ENCODE measurements at regions not wholly inside any gene's neighbourhood (a gene's known extent, or its start where the extent isn't known, plus 50 kb on each side); places are given as distances from the start of the nearest gene placed in this dataset.

DNA sequence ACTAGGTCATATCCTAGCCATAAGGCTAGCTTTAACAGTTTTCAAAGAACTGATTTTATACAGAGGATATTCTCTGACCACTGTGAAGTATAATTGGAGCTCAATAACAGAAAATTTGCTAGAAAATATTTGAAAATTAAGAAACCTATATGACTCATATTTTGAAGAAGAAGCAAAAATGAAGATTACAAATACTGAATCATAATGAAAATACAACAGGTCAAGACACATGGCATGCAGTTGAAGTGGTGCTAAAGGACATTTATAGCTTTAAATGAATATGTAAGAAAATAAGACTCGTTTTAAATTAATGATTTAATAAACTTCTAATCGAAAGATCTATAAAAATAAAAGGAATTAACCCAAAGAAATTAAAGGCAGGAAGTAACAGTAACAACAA is 1234.6 kb downstream of the SLC16A7 start:
- no peak overlapping the region for H3K27ac ChIP-seq (ENCODE audit: low read depth, low read length)

DNA sequence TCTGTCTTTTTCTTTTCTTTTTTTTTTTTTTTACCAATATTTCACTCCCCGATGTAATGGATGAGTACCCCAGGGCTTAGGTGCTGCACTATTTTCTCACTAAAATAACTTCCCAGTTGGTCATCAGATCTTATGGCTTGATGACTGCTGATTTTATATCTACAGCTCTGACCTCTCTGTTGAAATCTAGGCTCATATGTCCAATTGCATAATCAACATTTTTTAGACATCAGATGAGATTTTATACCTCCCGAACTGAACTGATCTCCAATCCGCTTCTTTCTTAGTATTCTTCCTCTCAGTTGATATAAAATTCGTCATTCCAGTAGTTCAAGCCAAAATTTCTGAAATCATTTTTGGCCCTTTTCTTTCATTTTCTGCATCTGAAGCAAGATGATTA is 1236.5 kb downstream of the SLC16A7 start:
- TF ChIP-seq CTCF (IDR thresholded peaks at IDR 0.05; ENCODE audit: insufficient read depth, low read length, poor library complexity, severe bottlenecking), result no peak
- Histone ChIP-seq H2AFZ (ENCODE audit: low read depth, low read length, severe bottlenecking) (no peak overlapping the region), H3K4me2 (ENCODE audit: low read depth, low read length, poor library complexity, severe bottlenecking) (no peak overlapping the region), H3K9me2 (replicated peaks; ENCODE audit: insufficient read depth, low read length) (no peaks in the 10 kb centered on the region), H3K27ac (ENCODE audit: low read depth, low read length) (no peak overlapping the region), H3K27me3 (ENCODE audit: low read length) (no peaks in the 10 kb centered on the region), H4K20me1 (ENCODE audit: low read depth, low read length) (no peaks in the 10 kb centered on the region), H3K79me2 (ENCODE audit: insufficient read depth, low read length) (no peaks in the 10 kb centered on the region), H3K9me3 (ENCODE audit: insufficient read depth, low read length) (no peaks in the 10 kb centered on the region), H3K4me3 (ENCODE audit: insufficient read depth, low read length, poor library complexity, severe bottlenecking) (no peak overlapping the region), H3K36me3 (ENCODE audit: low read length) (no peaks in the 10 kb centered on the region), H3K9ac (ENCODE audit: low read length) (no peak overlapping the region), H3F3A (ENCODE audit: insufficient read depth) (no peaks in the 10 kb centered on the region)

More for the DNA sequence above, 1234.6 kb downstream of the SLC16A7 start:
- no peaks in the 10 kb centered on the region for H3K9me3 ChIP-seq (ENCODE audit: insufficient read depth, low read length)
- no peak overlapping the region for H3K4me2 ChIP-seq (ENCODE audit: low read depth, low read length, poor library complexity, severe bottlenecking)
- no peak overlapping the region for H3K9ac ChIP-seq (ENCODE audit: low read length)
- TF ChIP-seq EZH2phosphoT487 (conservative IDR thresholded peaks at IDR 0.05; ENCODE audit: low read length) (no peak), CTCF (IDR thresholded peaks at IDR 0.05; ENCODE audit: insufficient read depth, low read length, poor library complexity, severe bottlenecking) (no peak)
- H4K20me1 ChIP-seq (ENCODE audit: low read depth, low read length), result no peaks in the 10 kb centered on the region
- H3K9me2 ChIP-seq (replicated peaks; ENCODE audit: insufficient read depth, low read length), result no peaks in the 10 kb centered on the region
- H3K4me3 ChIP-seq (ENCODE audit: insufficient read depth, low read length, poor library complexity, severe bottlenecking), result no peak overlapping the region
- no peaks in the 10 kb centered on the region for H3K27me3 ChIP-seq (ENCODE audit: low read length)
- H3K79me2 ChIP-seq (ENCODE audit: insufficient read depth, low read length), result no peaks in the 10 kb centered on the region
- no peaks in the 10 kb centered on the region for H3F3A ChIP-seq (ENCODE audit: insufficient read depth)
- no peaks in the 10 kb centered on the region for H3K36me3 ChIP-seq (ENCODE audit: low read length)
- no peak overlapping the region for H2AFZ ChIP-seq (ENCODE audit: low read depth, low read length, severe bottlenecking)

DNA sequence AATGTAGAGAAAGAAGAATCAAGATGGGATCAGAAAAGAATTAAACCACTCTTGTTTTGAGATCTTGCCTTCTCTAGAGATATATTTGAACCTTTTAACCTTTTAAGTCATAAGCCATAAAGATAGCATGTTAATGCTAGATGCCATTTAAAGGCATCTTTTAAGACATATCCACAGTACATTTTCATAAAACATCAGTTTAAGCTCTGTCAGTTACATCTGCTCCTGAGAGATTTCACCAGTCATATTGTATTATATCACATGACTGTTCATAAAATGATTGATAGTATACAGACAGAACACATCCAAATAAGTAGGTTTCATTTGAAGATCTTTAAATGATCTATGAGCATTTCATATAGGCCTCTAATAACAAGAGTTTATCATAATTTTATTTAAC is 1238.5 kb downstream of the SLC16A7 start:
- TF ChIP-seq EZH2phosphoT487 (conservative IDR thresholded peaks at IDR 0.05; ENCODE audit: low read length), result no peak
- TF ChIP-seq CTCF (IDR thresholded peaks at IDR 0.05; ENCODE audit: insufficient read depth, low read length, poor library complexity, severe bottlenecking), result no peak
- Histone ChIP-seq H4K20me1 (ENCODE audit: low read depth, low read length) (no peaks in the 10 kb centered on the region), H2AFZ (ENCODE audit: low read depth, low read length, severe bottlenecking) (no peak overlapping the region), H3K9me3 (ENCODE audit: insufficient read depth, low read length) (no peaks in the 10 kb centered on the region), H3K4me3 (ENCODE audit: insufficient read depth, low read length, poor library complexity, severe bottlenecking) (no peak overlapping the region), H3K79me2 (ENCODE audit: insufficient read depth, low read length) (no peaks in the 10 kb centered on the region), H3K27ac (ENCODE audit: low read depth, low read length) (no peak overlapping the region), H3K9ac (ENCODE audit: low read length) (no peak overlapping the region), H3F3A (ENCODE audit: insufficient read depth) (no peaks in the 10 kb centered on the region), H3K9me2 (replicated peaks; ENCODE audit: insufficient read depth, low read length) (no peaks in the 10 kb centered on the region), H3K4me2 (ENCODE audit: low read depth, low read length, poor library complexity, severe bottlenecking) (no peak overlapping the region), H3K36me3 (ENCODE audit: low read length) (no peaks in the 10 kb centered on the region), H3K27me3 (ENCODE audit: low read length) (no peaks in the 10 kb centered on the region)

DNA sequence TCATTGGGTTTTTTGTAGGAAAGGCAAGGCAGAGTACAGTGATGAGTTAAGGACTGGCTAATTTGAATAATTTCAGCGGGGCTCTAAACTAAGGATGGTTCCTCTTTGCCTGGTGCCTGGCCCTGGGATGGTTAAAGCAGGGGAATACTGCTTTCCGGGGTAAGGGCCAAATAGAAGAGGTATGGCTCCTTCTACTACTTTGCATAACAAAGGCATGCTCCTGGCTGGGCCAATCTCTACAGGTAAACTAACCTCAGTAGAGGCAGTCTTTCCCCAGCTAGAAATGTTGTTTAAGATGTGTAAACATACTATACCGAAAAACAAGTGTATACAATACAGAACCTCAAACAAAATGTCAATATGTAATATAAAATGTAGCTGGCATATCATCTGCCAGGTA is 1239.0 kb downstream of the SLC16A7 start:
- no peak overlapping the region for H3K9ac ChIP-seq (ENCODE audit: low read length)
- no peaks in the 10 kb centered on the region for H3K79me2 ChIP-seq (ENCODE audit: insufficient read depth, low read length)
- H3K9me3 ChIP-seq (ENCODE audit: insufficient read depth, low read length), result no peaks in the 10 kb centered on the region
- H4K20me1 ChIP-seq (ENCODE audit: low read depth, low read length), result no peaks in the 10 kb centered on the region
- no peaks in the 10 kb centered on the region for H3K36me3 ChIP-seq (ENCODE audit: low read length)
- H3K4me2 ChIP-seq (ENCODE audit: low read depth, low read length, poor library complexity, severe bottlenecking), result no peak overlapping the region
- H3K27ac ChIP-seq (ENCODE audit: low read depth, low read length), result no peak overlapping the region
- H3K27me3 ChIP-seq (ENCODE audit: low read length), result no peaks in the 10 kb centered on the region
- H2AFZ ChIP-seq (ENCODE audit: low read depth, low read length, severe bottlenecking), result no peak overlapping the region
- TF ChIP-seq CTCF (IDR thresholded peaks at IDR 0.05; ENCODE audit: insufficient read depth, low read length, poor library complexity, severe bottlenecking), result no peak
- TF ChIP-seq EZH2phosphoT487 (conservative IDR thresholded peaks at IDR 0.05; ENCODE audit: low read length), result no peak
- no peaks in the 10 kb centered on the region for H3K9me2 ChIP-seq (replicated peaks; ENCODE audit: insufficient read depth, low read length)
- H3K4me3 ChIP-seq (ENCODE audit: insufficient read depth, low read length, poor library complexity, severe bottlenecking), result no peak overlapping the region
- H3F3A ChIP-seq (ENCODE audit: insufficient read depth), result no peaks in the 10 kb centered on the region
